K562 (cell line): ENCODE measurements at regions not wholly inside any gene's neighbourhood (a gene's known extent, or its start where the extent isn't known, plus 50 kb on each side); places are given as distances from the start of the nearest gene placed in this dataset.

ENCODE experiments used
- ATAC-seq: fragments of 200-7000 bp; cut with Tn5 transposase; 3 replicates; pipeline ENCODE4 v1.9.1; 2020; ENCODE audit warnings: moderate library complexity
- BruUV-seq: library from RNA; stranded (reverse); fragments of 400-500 nt; replicated peaks from 2 replicates; lab custom pipeline; 2021; lab: Mats Ljungman, UMichigan
- CTCF ChIA-PET: fragments of 300-600 bp; formaldehyde crosslinking; extraction: SDS; loops from one replicate; lab custom pipeline; 2021; ENCODE audit warnings: low intra/inter-chr PET ratio; lab: Yijun Ruan, JAX
- POLR2A ChIA-PET: fragments of 300-600, 350-650 bp; sonication (Branson Sonifier 250); formaldehyde crosslinking; extraction: SDS; loops from one replicate; lab custom pipeline; 2021; ENCODE audit warnings: antibody characterized with exemption, inconsistent platforms; lab: Yijun Ruan, JAX
- DNase-seq, 4 experiments: peaks; one replicate each; pipeline versions ENCODE4 v3.0.0 to v3.0.0-alpha.2; 2011 to 2018; ENCODE audit warnings: low spot score in 3 of 4, mixed read lengths in 3 of 4; ENCODE audit errors: extremely low read depth in 1 of 4
- FAIRE-seq: peaks from 2 replicates; lab custom pipeline; 2011; peaks lifted over from hg19 to GRCh38; lab: Jason Lieb, UNC
- H2AFZ ChIP-seq: 2 replicates; pipeline ENCODE4 v1.6.0; 2011; ENCODE audit warnings: low read depth, low read length, control low read depth, inconsistent platforms
- H3K27ac ChIP-seq: fragments of 200-600 bp; 3 replicates; pipeline ENCODE4 v1.8.0; 2011; ENCODE audit warnings: low read depth, mild to moderate bottlenecking, control low read depth, inconsistent platforms, low read length, moderate library complexity, mixed read lengths; ENCODE audit errors: extremely low read depth
- H3K27me3 ChIP-seq, 2 experiments: fragments of 300-600 bp in 1 of 2; 2 replicates in 1 of 2; 3 replicates in 1 of 2; pipeline versions ENCODE4 v1.6.0 to v1.8.0; 2011; ENCODE audit warnings: inconsistent platforms in 2 of 2, low read length in 2 of 2, mild to moderate bottlenecking in 1 of 2, mixed read lengths in 1 of 2, moderate library complexity in 1 of 2; ENCODE audit not compliant: control insufficient read depth in 2 of 2, insufficient read depth in 2 of 2
- H3K36me3 ChIP-seq: fragments of 300-600 bp; 3 replicates; pipeline ENCODE4 v1.8.0; 2011; ENCODE audit warnings: mild to moderate bottlenecking, low read length, inconsistent platforms; ENCODE audit not compliant: control insufficient read depth, insufficient read depth
- H3K4me1 ChIP-seq, 2 experiments: fragments of 200-600 bp in 1 of 2; replicated peaks in 1 of 2; 2 replicates in 1 of 2; 3 replicates in 1 of 2; pipeline versions ENCODE4 v1.5.1 to v1.8.0; 2011; ENCODE audit warnings: inconsistent platforms in 2 of 2, low read length in 2 of 2, mild to moderate bottlenecking in 1 of 2, mixed read lengths in 1 of 2, moderate library complexity in 1 of 2; ENCODE audit not compliant: control insufficient read depth in 2 of 2, insufficient read depth in 2 of 2
- H3K4me2 ChIP-seq: 2 replicates; pipeline ENCODE4 v1.6.1; 2011; ENCODE audit warnings: low read length, control low read depth, inconsistent platforms, mixed read lengths; ENCODE audit not compliant: insufficient read depth
- H3K4me3 ChIP-seq: fragments of 200-600 bp; sonication (generic), shearing (Covaris generic); 2 replicates; pipeline ENCODE4 v1.5.1; 2016; ENCODE audit warnings: control low read depth, inconsistent platforms
- H3K79me2 ChIP-seq: fragments of 200-600 bp; 3 replicates; pipeline ENCODE4 v1.8.0; 2011; ENCODE audit warnings: low read length, inconsistent platforms; ENCODE audit not compliant: control insufficient read depth, insufficient read depth
- H3K9ac ChIP-seq, 2 experiments: 2 replicates each; pipeline versions ENCODE4 v1.6.0 to v1.6.1; 2011; ENCODE audit warnings: low read depth in 2 of 2, low read length in 2 of 2, control low read depth in 1 of 2, inconsistent platforms in 1 of 2, mild to moderate bottlenecking in 1 of 2, mixed read lengths in 1 of 2; ENCODE audit not compliant: insufficient read depth in 1 of 2
- H3K9me1 ChIP-seq: one replicate; pipeline ENCODE4 v1.6.0; 2011; ENCODE audit warnings: inconsistent platforms, mild to moderate bottlenecking, low read length, moderate library complexity; ENCODE audit not compliant: control insufficient read depth, insufficient read depth
- H3K9me3 ChIP-seq: replicated peaks from 2 replicates; pipeline ENCODE4 v1.5.1; 2011; ENCODE audit warnings: low read depth, low read length, inconsistent platforms; ENCODE audit not compliant: control insufficient read depth, insufficient read depth
- H4K20me1 ChIP-seq: replicated peaks from 2 replicates; pipeline ENCODE4 v1.6.1; 2011; ENCODE audit warnings: low read length, inconsistent platforms, mixed read lengths; ENCODE audit not compliant: control insufficient read depth, insufficient read depth
- ARID3B ChIP-seq: fragments of 250-450 bp; sonication (Bioruptor Pico); IDR thresholded peaks from 2 replicates; pipeline ENCODE4 v1.4.0; 2020; ENCODE audit warnings: borderline replicate concordance
- CEBPG ChIP-seq, 3 experiments: fragments of 200-800 bp in 1 of 3; sonication (Bioruptor generic) in 1 of 3; sonication (generic) in 1 of 3; formaldehyde crosslinking in 1 of 3; IDR thresholded peaks in 2 of 3; conservative IDR thresholded peaks in 1 of 3; 2 replicates each; pipeline versions ENCODE4 v1.6.1 to v1.8.0; 2016 to 2022; ENCODE audit warnings: missing compliant biosample characterization in 2 of 3, missing genetic modification characterization in 2 of 3, mild to moderate bottlenecking in 1 of 3, missing genetic modification reagents in 1 of 3
- CREBBP ChIP-seq: IDR thresholded peaks from one replicate; pipeline ENCODE4 v1.6.1; 2012; ENCODE audit warnings: low read depth, mild to moderate bottlenecking, control low read depth, inconsistent platforms, low read length
- FOXK1 ChIP-seq: sonication (generic); formaldehyde crosslinking; IDR thresholded peaks from 2 replicates; pipeline ENCODE4 v1.8.0; 2022; ENCODE audit warnings: missing genetic modification reagents, mild to moderate bottlenecking, borderline replicate concordance
- FOXO4 ChIP-seq: fragments of 450-650 bp; formaldehyde crosslinking; IDR thresholded peaks from 2 replicates; pipeline ENCODE4 v1.4.0; 2020; ENCODE audit warnings: mild to moderate bottlenecking, moderate library complexity
- HMG20A ChIP-seq: fragments of 450-650 bp; formaldehyde crosslinking; conservative IDR thresholded peaks from 2 replicates; pipeline ENCODE4 v1.4.0; 2020; ENCODE audit warnings: mild to moderate bottlenecking, mixed read lengths
- NCOA6 ChIP-seq: fragments of 450-650 bp; IDR thresholded peaks from 2 replicates; pipeline ENCODE4 v1.6.1; 2017; ENCODE audit warnings: mild to moderate bottlenecking
- PURB ChIP-seq: sonication (generic); formaldehyde crosslinking; IDR thresholded peaks from 2 replicates; pipeline ENCODE4 v1.9.0; 2021; ENCODE audit warnings: low read depth, mild to moderate bottlenecking, missing genetic modification reagents
- RBM25 ChIP-seq: fragments of 200-400 bp; formaldehyde crosslinking; IDR thresholded peaks from 2 replicates; pipeline ENCODE4 v1.6.1; 2018; ENCODE audit warnings: low read length, low read depth, moderate library complexity; ENCODE audit not compliant: severe bottlenecking
- RHOXF2B ChIP-seq: fragments of 250-450 bp; sonication (Bioruptor Pico); conservative IDR thresholded peaks from 2 replicates; pipeline ENCODE4 v1.5.1; 2021
- SETDB1 ChIP-seq: IDR thresholded peaks from one replicate; pipeline ENCODE4 v1.6.1; 2012; ENCODE audit warnings: low read length, control low read depth, inconsistent platforms
- STAT5A ChIP-seq: IDR thresholded peaks from 2 replicates; pipeline ENCODE4 v1.6.1; 2012; ENCODE audit warnings: low read length, inconsistent platforms, borderline replicate concordance
- TEAD4 ChIP-seq, 2 experiments: sonication (generic) in 1 of 2; formaldehyde crosslinking in 1 of 2; IDR thresholded peaks; 2 replicates each; pipeline versions ENCODE4 v1.6.1 to v1.8.0; 2012 to 2022; ENCODE audit warnings: borderline replicate concordance in 1 of 2, inconsistent platforms in 1 of 2, low read length in 1 of 2, mild to moderate bottlenecking in 1 of 2, missing genetic modification reagents in 1 of 2
- TSHZ1 ChIP-seq: fragments of 250-450 bp; sonication (Bioruptor Pico); IDR thresholded peaks from 2 replicates; pipeline ENCODE4 v1.4.0; 2020; ENCODE audit warnings: mild to moderate bottlenecking, moderate library complexity
- ZNF586 ChIP-seq: fragments of 450-650 bp; formaldehyde crosslinking; conservative IDR thresholded peaks from 2 replicates; pipeline ENCODE4 v1.4.0; 2020; ENCODE audit warnings: mild to moderate bottlenecking, moderate library complexity
- WGBS: fragments of 100-300 bp; shearing (Covaris generic); methylation state at CpG from one replicate; pipeline ENCODE4 v1.1.6; 2016; ENCODE audit warnings: low coverage, mixed read lengths; ENCODE audit not compliant: insufficient coverage; ENCODE audit errors: missing lambda C conversion rate; 5-methylcytosine and 5-hydroxymethylcytosine counted together
- in situ Hi-C: fragments of 300-500 bp; cut with MboI; formaldehyde crosslinking; loops from 4 replicates; pipeline ENCODE4 v1.15.0; 2018; ENCODE audit warnings: inconsistent platforms, mixed read lengths
- intact Hi-C: fragments of 100-400 bp; cut with micrococcal nuclease; formaldehyde crosslinking; loops from 2 replicates; pipeline ENCODE4 v1.14.2; 2022

GRCh38 chr1:214777364-214777763 is 174.4 kb downstream of the CENPF start (continued):
- no peak for TF ChIP-seq FOXO4 (CRISPR knock-in tag)
- TF ChIP-seq ARID3B: no peak
- TF ChIP-seq ZNF586 (CRISPR knock-in tag): no peak
- no peak for TF ChIP-seq CREBBP
- no peak for TF ChIP-seq RHOXF2B (CRISPR knock-in tag)
- no peak for TF ChIP-seq RBM25
- TF ChIP-seq FOXK1: no peak
- TF ChIP-seq, all 486 proteins: peak for 0

GRCh38 chr1:214791961-214792360 is 189.0 kb downstream of the CENPF start:
- no peak overlapping the region for H3K27ac ChIP-seq
- no peak for FAIRE-seq
- in situ Hi-C loops (no loop called here), intact Hi-C loops (no loop called here)
- no peaks in the 10 kb centered on the region for H4K20me1 ChIP-seq
- ATAC-seq: no peak
- no TSS peak for BruUV-seq
- no peak overlapping the region for H2AFZ ChIP-seq
- H3K9me1 ChIP-seq: no peaks in the 10 kb centered on the region
- no peaks in the 10 kb centered on the region; the same call in 1 of the 2 replicates for H3K9me3 ChIP-seq
- no peaks in the 10 kb centered on the region for H3K27me3 ChIP-seq
- H3K4me2 ChIP-seq: no peak overlapping the region
- H3K36me3 ChIP-seq: no peaks in the 10 kb centered on the region
- H3K4me1 ChIP-seq: no peaks in the 10 kb centered on the region
- DNase-seq: no peak
- H3K9ac ChIP-seq: no peak overlapping the region
- no peaks in the 10 kb centered on the region for H3K79me2 ChIP-seq
- 0% methylated on average over 1 of the region's 1 CpG for WGBS
- CTCF ChIA-PET: no interaction called here
- H3K4me3 ChIP-seq: no peak overlapping the region
- POLR2A ChIA-PET: interaction anchor here (0.7 kb wide), 1 partner anchor 259 kb away, joined by 3 read pairs; no protein-coding TSS in a partner anchor
- TF ChIP-seq TEAD4 (IDR thresholded peaks at IDR 0.05; ENCODE audit: low read length): no peak
- no peak for TF ChIP-seq TEAD4 (CRISPR knock-in tag; IDR thresholded peaks at IDR 0.05; ENCODE audit: borderline replicate concordance)
- no peak for TF ChIP-seq TSHZ1 (CRISPR knock-in tag)
- TF ChIP-seq PURB (CRISPR knock-in tag): no peak
- no peak for TF ChIP-seq HMG20A (CRISPR knock-in tag)
- TF ChIP-seq NCOA6: no peak
- TF ChIP-seq CEBPG (CRISPR knock-in tag; IDR thresholded peaks at IDR 0.05): no peak
- TF ChIP-seq CEBPG (tag; conservative IDR thresholded peaks at IDR 0.05 in 1 of 2, IDR thresholded peaks at IDR 0.05 in 1 of 2): peak in 1 of 2 experiments; percentile 52; a peak in 2 of 4 replicates
- no peak for TF ChIP-seq SETDB1
- TF ChIP-seq STAT5A: no peak
